ENCODE measurements at regions not wholly inside any gene's neighbourhood (a gene's known extent, or its start where the extent isn't known, plus 50 kb on each side); places are given as distances from the start of the nearest gene placed in this dataset.

- Histone ChIP-seq H3K9me1 (ENCODE audit: control insufficient read depth, insufficient read depth, low read length) (no peaks in the 10 kb centered on the region), H3K27me3 (ENCODE audit: control insufficient read depth in 2 of 2, insufficient read depth in 2 of 2, low read length in 2 of 2) (no peaks in the 10 kb centered on the region), H3K27ac (ENCODE audit: extremely low read depth, low read depth, low read length) (no peak overlapping the region), H4K20me1 (replicated peaks; ENCODE audit: control insufficient read depth, insufficient read depth, low read length) (no peaks in the 10 kb centered on the region), H3K4me3 (no peak overlapping the region), H3K36me3 (ENCODE audit: control insufficient read depth, insufficient read depth, low read length) (no peaks in the 10 kb centered on the region), H2AFZ (ENCODE audit: low read depth, low read length) (no peak overlapping the region), H3K9me3 (replicated peaks; ENCODE audit: control insufficient read depth, insufficient read depth, low read depth, low read length) (no peaks in the 10 kb centered on the region), H3K4me2 (ENCODE audit: insufficient read depth, low read length) (no peak overlapping the region), H3K79me2 (ENCODE audit: control insufficient read depth, insufficient read depth, low read length) (no peaks in the 10 kb centered on the region), H3K4me1 (replicated peaks in 1 of 2; ENCODE audit: control insufficient read depth in 2 of 2, insufficient read depth in 2 of 2, low read length in 2 of 2) (no peaks in the 10 kb centered on the region), H3K9ac (ENCODE audit: insufficient read depth in 1 of 2, low read depth in 2 of 2, low read length in 2 of 2) (no peak overlapping the region)
- intact Hi-C loops (cut with micrococcal nuclease) = no loop called here
- TF ChIP-seq SMAD2 (IDR thresholded peaks at IDR 0.05; ENCODE audit: low read depth, low read length) (no peak), ZBTB1 (CRISPR knock-in tag; IDR thresholded peaks at IDR 0.05; ENCODE audit: borderline replicate concordance, low read depth) (no peak), CHAMP1 (IDR thresholded peaks at IDR 0.05) (no peak), HCFC1 (IDR thresholded peaks at IDR 0.05; ENCODE audit: low read depth, low read length) (no peak), PHTF2 (CRISPR knock-in tag; IDR thresholded peaks at IDR 0.05) (no peak), E4F1 (CRISPR knock-in tag; IDR thresholded peaks at IDR 0.05; ENCODE audit: borderline replicate concordance) (no peak), HMGXB4 (CRISPR knock-in tag; IDR thresholded peaks at IDR 0.05) (no peak), ZBTB12 (CRISPR knock-in tag; IDR thresholded peaks at IDR 0.05) (no peak), ZNF3 (CRISPR knock-in tag; IDR thresholded peaks at IDR 0.05) (no peak), TGIF2 (CRISPR knock-in tag; IDR thresholded peaks at IDR 0.05) (no peak), SNRNP70 (optimal IDR thresholded peaks at IDR 0.05; ENCODE audit: low read depth, low read length) (no peak)
- FAIRE-seq = no peak
- in situ Hi-C loops (cut with MboI) = no loop called here
- no peak for ATAC-seq
- WGBS (ENCODE audit: insufficient coverage, low coverage, missing lambda C conversion rate) = 7% methylated on average over 1 of the region's 1 CpG
- DNase-seq (ENCODE audit: extremely low read depth in 1 of 4, low spot score in 3 of 4) = no peak
- no TSS peak for BruUV-seq (replicated peaks)
- ChIA-PET POLR2A (no interaction called here), CTCF (ENCODE audit: low intra/inter-chr PET ratio) (no interaction called here)
Observed at GRCh38 chr2:83323038-83323437, 1136.0 kb downstream of the SUCLG1 start.
